Suppressor macrophage treated with lipopolysaccharide for 4 hours (primary cell): ENCODE measurements at regions not wholly inside any gene's neighbourhood (a gene's known extent, or its start where the extent isn't known, plus 50 kb on each side); places are given as distances from the start of the nearest gene placed in this dataset.
A peak's percentile ranks its signal among the peaks of the same experiment; 100 is the strongest.

ENCODE experiments used
- DNase-seq: peaks from one replicate; pipeline ENCODE4 v3.0.0-alpha.2; 2020

DNA sequence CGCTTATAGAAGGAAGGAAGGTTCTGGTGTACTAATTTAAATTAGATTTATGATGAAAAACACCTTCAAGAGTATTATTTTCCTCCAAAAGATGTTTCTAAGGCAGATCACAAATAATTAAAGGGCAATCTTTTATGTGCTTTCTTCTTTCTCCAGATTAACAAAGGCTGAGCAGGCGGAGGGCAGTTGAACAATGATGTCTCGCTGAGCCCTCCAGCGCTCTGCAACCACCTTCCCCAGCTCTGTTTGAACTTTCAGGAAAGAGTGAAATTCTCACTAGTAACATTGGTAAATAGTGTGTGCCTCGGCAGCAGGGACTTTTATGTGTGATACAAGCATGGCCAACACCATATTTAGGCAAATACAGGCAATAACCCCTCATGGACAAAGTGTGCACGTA is 379.1 kb upstream of the MKI67 start:
- no peak for DNase-seq

DNA sequence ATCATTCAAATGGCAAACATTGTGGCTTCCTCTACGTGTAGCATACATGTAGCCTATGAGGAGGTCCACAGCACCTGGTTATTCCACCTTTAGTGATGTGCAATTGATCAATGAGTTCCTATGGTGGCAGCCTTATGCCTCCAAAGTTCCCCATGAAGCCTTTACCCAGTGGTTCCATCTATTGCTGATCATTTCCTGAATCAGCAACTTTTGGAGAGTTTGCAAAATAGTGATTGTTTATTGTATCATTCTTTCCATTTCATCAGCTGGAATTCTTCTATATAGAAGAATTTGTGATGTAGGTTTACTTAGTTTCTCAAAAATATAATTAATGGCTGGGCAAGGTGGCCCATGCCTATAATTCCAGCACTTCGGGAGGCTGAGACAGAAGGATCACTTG is 380.2 kb upstream of the MKI67 start:
- DNase-seq: no peak

DNA sequence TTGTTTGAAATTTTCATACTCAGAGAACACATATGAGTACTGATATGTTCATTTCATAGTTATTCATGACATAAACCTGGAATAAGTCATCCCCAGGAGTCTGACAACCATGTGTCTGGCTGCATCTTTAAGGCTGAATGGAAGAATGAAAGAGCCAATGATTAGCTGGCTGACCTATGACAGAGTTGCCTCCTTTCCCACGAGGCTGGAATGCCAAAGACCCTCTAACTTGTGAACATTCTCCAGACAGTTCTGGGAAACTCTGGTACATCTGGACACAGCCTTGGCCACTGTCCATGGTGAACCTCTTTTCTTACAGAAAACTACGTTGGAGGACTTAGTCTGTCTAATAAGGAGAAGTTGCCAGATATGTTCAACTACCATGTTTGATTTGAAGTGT is 380.8 kb upstream of the MKI67 start:
- no peak for DNase-seq

DNA sequence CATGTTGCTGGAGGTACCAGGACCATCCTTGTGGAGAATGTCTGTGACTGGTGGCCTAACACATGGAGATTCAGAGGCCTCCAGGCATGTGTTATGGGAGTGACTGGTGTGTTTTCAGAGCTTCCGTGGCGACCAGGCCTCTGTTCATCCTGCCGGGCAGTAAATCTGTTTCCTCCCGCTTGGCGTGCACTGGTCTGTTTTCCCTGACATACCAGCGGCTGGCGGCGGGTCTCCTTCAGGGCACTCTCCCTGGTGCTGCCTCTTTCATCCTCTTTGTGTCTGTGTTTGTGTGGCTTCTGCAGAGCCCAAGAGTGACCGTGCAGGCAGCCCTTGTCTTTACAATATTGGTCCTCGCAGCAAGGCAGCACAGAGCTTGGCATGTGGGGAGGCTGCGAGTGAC is 385.1 kb upstream of the MKI67 start:
- no peak for DNase-seq

DNA sequence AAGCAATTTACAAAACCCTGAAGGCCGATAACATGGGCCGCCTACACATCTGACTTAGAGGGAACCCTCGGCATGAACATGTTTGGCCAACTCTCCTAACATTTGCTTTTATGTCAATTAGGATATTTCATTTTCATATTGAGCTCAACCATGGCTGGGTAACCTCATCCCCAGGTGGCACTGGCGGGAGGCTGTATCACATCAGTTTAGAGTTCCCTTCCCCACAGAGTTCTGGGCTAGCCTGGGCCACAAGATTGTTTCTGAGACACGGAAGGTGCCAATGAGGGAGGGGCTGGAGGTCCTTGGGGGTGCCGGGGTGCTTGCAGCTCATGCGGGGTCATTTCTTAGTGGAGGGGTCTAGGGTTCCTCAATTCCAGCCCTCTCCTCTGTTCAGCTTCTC is 386.5 kb upstream of the MKI67 start:
- no peak for DNase-seq

DNA sequence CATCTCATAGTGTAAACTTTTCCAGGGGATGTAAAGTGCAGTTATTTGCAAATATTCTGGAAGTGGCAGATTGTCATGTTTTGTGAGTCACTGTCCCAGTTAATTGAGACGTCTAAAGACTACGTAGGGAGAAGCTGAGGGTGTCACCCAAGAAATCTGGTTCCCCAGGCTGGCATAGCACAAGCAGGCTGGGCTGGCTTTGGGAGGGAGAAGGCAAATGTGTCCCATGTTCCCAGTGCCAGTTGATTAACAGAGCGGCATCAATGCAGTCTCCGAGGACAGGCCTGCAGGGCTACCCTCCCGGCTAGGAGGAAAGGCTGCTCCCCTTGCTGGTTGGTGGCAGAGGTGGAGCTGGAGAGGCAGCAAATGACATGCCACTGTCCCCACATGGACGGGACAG is 388.3 kb upstream of the MKI67 start:
- DNase-seq: no peak

DNA sequence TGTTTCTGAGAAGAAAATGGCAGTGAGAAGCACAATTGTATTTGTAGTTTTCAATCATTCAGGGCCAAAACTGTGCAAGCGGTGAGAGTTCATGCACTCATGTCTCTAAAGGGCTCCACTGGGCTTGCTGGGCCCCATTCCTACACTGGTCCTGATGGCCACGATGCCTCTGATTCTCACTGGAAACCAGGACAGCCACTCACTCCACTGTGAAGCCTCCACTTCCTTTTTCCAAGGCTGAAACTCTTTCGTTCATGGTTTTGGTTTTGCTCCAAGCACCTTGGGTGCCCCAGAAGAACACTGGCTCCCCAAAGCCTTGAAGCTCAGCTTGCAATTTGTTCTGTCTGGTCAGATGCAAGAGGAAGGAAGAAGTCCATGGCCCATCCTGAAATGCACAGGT is 390.0 kb upstream of the MKI67 start:
- DNase-seq: no peak

DNA sequence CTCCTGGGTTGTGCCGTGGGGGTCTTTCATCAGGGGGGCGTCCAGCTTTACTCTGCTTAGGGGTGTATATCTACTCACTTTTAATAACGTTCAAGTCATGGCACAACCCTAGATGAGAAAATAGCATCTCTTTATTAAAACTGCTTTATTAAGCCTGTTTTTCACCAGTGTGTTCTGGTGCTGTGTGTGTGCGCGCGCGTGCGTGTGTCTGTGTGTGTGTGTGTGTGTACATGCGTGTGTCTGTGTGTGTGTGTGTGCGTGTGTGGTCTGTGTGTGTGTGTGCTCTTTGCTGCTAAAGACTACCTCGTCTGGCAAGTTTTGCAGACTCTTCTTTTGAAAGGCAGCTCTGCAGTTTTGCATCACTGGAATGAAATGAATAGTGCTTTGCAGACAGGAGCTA is 390.9 kb upstream of the MKI67 start:
- no peak for DNase-seq

DNA sequence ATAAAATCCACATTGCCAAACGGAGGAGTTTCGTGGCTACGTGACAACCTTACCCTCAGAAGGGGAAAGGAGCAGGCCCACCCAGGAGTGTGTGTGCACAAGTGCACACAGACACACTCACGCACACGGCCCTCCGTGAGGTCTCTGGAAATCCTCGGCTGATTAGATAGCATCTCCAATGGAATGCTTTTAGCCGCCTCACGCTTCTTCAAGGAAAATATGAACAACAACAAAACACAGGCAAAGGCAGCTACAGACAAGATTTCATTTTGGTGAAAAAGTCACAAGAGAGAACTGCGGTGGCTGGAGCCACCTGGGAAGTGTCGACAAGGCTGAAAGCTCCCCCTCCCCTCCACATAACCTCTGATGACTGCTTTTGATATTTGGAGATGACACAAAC is 391.8 kb upstream of the MKI67 start:
- DNase-seq: no peak

DNA sequence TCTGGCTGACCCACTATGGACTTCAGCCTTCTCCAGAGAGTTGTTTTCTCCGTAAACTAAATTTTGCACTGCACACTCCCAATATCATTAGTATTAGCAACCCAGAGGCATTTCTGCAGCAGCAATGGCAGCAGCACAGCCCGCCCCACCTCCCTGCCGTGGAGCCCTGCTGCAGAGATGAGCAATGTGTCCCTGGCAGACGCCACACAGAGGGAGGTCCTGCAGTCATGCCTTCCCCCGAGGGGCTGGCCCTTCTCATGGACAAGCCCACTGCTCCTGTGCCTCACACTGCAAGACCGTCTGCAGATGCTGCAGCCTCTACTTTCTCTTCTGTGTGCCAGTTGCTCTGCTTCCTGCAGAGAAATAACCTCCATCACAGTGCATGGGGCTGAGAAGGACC is 393.4 kb upstream of the MKI67 start:
- no peak for DNase-seq

DNA sequence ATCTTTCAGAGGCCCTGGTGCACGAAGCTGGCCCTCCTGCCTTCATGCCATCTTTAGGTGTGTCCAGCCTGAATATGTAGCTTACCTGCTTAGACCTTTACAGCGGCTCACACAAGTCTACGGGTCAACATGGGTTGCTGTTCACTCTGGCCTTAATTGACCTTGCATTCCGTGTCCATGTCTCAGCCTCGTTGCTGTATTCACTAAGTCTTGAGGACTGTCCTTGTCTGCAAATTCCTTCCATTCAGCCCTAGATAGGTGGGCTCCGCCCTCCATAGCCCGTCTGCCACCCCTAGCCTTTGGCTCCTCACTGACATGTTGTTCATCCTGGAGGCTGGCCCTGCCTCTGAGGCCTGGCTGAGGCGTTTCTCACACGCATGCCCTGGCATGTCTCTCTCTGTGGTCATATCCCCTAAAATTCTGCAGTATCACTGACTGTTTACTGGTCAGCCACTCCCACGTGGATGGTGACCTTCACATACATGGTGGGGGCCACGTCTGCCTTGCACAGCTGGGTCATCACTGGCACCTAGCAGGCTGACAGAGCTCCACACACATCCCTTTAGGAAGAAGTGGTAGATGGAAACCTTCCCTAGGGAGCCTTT is 394.1 kb upstream of the MKI67 start:
- DNase-seq: no peak

DNA sequence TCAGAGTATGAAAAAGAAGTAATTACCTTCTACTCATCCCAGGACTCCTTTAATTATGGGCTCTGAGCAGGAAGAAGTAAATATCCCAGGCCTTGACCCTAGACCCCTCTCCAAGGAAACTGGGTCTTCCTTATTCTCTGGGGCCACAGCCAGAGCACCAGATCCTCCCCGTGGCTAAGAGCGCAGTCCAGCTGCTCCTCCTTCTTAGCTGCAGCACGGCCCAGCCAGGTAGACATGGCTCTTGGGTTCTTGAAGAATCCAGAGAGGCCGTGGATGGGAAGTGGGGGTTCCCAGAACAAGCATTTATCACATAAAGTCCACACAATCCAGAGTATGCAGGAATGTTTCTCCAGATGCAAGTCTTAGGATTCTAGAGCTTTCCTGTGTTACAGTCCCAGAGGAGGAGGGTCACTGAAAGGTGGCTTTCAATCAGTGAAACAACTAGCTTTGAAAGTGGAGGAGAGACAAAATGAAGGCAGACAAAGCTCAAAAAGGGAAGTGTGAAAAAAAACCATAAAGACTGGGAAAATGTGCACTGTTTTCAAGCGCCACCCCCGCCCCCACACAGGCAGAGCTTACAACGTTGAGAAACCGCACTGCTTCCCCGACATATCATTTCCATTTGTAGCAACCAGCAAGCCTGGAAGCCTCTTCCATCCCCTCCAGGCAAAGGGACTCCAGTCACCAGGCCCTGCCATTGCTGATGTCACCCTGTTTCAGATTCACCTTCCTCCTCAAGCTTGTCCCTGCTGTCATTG is 396.5 kb upstream of the MKI67 start:
- DNase-seq: no peak

DNA sequence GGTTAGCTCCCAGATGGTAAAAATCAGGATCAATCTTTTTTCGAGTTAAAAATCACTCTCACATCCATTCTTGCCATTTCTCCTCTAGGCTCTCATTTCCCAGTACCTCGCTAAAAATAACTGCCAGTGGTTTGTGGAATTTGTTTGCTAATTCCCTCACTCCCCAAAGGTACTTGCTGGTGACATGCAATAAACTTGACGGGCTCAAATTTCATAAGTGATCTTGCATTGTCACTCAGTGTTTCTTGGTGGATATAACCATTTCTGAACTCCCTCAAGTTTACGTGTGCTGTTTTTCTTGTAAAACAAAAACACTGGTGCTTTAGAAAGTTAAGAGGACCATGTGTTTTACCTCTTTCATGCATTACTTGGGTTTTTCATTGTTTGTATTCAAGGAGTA is 399.2 kb upstream of the MKI67 start:
- no peak for DNase-seq

DNA sequence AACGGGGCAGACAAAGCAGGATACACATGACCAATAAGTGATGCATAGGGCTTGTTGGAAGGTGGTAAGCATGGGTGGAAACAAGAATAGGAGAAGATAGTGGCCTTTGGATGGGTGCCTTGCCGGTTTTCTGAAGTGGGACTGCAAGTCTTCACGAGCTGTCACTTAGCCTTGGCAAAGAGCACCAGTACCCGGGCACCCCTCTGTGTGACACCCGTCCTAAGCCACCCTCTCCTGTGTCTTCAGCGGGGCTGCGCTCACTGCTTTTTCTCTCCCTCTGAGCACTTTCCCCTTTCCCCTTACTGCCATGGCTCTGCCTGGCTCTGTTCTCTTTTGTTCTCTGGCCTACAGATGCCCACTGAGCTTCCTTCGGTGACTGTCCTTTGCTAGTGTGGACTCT is 399.7 kb upstream of the MKI67 start:
- no peak for DNase-seq

DNA sequence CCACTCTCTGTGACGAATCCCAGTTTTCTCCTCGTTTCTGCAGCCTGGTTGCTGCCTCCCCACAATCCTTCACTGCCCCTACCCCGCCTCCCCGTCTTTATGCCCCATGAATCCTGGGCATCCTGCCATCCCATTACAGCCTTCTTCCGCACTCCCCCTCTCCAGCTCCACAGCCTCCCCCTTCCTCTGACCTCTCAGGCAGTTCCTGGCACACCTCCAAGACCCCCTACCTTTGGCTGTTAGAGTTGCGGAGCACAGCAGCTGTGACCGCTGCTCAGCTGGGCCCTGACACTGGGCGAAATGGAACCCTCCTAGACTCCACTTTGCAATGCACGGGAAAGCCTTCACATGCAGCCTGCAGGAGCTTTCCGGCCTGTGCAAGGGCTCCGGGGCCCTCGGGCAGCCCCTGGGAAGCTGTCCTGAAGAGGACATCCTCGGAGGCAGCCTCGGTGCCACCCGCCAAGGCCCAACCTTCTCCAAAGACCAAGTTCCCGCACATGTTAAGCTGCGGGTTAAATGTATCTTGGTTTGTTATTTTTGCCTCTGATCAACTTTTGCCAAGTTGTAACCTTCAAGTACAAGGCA is 400.7 kb upstream of the MKI67 start:
- DNase-seq: no peak

DNA sequence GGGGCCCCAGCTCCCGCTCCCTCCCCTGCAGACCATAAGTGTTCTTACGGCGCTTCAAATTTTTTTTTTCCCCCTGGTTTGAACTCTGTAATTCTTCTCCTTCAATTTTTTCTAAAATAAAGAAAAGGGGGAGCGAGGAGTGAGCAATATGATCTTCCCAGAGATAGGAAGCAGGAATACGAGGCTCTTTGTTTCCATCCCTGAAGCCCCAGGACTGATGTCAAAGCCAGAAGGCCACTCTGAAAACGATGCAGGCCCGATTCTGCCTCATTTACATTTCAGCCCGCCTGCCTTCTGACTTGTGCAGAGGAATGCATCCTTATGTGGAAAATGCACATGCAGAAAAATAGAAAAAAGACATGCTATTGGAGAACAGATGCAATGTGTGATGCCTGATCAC is 401.5 kb upstream of the MKI67 start:
- no peak for DNase-seq

DNA sequence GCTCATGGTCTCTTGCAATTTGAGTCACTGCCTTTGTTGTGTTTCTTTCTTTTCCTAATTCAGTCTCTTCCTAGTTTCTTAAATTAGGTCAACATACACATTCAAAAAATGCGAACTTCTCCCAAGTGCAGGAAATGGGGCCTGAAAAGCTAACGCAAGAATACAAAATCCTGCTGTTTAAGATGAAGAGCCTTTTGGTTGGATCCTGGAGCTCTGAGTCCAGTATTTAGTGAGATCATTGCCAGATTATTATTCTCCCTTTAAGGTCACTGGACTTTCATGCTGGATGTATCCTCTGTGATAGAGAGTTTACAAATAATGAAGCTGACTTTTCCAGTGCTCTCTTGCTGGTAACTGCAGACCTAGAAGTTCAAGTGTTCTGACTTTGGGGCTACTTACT is 401.9 kb upstream of the MKI67 start:
- DNase-seq: no peak

DNA sequence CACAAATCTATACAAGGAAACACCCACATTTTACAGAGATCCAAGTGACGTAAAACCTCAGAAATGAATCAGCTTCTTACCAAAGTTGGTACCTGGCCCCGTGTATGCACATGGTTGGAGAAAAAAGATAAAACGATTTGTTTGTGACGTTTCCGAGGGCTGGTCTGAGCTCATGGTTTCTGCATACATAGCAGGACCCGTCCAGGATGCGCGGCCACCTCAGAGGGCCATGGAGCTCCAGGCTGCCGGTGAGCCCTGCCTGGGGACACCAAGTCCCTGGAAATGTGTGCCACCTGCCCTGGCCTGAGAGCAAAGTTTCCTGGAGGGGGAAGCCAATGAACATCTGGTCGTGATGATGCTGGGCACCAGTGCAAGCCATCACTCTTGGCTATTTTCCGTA is 402.6 kb upstream of the MKI67 start:
- no peak for DNase-seq

DNA sequence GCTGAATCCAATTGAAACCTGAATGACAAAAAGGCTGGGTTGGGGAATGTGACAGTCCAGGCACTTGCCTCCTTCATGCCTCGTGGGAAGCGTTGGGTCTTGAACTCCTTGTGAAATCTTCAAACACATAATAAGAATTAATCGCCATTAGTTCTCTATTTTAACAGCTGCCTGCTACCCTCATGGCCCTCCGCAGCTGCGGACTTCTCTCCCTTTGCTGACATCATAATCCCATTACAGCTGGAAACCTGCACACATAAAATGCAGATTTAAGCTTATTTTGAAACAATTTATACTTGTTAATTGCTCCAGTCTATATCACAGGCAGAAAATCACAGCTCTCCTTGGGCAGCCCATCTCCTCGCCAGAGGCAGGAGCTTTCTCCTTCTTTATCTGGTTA is 403.0 kb upstream of the MKI67 start:
- DNase-seq: no peak

DNA sequence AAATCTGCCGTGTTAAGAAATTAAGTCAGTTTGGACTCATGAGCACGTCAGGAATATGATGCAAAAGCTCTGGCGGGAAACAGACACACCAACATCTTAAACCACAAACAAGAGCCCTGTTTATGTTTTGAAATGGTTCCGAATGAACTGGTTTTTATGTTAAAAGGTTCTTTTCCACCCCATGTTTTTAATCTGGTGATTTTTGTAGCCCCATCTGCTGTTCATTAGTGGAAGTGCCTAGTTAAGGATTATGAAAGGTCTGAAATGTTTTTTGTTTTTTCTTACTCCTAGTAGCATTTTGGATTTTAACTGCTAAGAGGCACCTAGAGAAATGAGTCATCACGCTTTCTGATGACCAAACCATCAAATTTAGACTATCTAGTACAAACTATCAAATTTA is 404.1 kb upstream of the MKI67 start:
- peak; percentile 12 for DNase-seq

DNA sequence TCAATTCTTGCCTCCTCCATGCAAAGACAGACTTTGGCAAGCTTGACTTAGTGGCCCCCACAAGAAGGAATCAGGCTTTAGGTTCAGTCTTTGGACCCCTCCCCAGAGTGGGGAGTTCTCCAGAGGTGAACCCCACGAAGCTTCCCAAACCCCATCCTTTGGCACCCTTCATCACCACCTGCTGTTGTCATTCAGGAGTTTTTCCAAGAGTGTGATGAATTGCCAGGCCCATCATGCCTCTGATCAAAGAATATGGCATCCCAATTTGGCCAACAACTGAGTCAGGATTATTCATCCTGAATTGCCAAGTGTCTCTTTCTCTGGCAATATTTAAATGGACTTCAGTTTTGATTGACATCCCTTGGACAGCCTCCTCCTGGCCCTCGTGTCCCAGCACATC is 404.7 kb upstream of the MKI67 start:
- no peak for DNase-seq

DNA sequence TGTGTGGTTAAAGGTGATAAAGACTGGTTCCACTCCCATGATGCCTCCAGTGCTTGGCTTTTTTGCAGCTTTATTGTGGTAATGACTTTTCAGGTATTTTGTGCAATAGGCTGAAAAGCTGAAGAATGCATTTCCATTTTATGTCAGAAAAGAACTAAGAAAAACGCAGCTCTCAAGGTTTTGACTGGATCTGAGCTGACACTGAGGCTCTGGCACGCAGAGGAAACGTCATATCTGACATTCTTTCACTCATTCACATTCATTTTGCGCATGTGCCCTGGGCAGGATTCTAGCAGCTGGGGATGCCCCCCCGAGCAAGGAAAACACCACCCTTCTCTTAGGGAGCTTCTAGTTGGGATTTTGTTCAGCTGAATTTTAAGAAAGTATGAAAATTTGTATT is 408.5 kb upstream of the MKI67 start:
- DNase-seq: no peak

DNA sequence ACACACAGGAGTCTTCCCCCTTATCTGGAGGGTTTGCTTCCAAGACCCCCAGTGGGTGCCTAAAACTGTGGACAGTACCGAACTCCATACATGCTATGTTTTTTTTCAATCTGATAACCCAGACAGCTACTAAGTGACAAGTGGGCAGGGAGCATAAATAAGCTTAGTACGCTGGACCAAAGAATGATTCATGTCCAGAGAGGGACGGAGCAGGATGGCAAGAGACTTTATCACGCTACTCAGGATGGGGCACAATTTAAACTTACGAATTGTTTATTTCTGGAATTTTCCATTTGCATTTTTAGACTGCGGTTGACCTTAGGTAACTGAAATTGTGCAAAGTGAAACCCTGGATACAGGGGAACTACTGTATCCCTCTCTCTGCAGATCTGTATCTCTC is 410.0 kb upstream of the MKI67 start:
- no peak for DNase-seq

DNA sequence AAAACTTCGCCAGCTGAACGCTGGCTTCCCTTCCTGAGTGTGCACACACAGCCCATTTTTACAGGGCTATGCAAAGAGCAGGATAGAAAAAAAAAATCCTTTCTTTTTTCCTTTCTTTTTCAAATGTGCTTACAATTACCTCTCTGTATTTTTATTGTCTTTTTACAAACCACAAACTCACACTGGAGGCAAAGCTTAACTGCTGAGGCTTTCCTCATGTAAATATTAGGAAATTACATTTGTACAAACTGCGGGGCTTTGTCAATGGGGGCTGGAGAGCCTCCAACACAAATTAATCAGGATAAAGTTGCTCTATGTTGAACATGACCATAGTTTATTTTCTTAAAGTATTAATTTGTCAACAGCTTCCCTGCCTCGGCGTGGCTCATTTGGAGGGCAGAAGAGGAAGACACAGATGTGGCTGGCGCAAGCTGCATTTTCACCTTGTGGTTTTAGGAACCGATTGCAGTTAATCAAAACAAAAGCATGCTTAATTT is 411.7 kb upstream of the MKI67 start:
- no peak for DNase-seq

DNA sequence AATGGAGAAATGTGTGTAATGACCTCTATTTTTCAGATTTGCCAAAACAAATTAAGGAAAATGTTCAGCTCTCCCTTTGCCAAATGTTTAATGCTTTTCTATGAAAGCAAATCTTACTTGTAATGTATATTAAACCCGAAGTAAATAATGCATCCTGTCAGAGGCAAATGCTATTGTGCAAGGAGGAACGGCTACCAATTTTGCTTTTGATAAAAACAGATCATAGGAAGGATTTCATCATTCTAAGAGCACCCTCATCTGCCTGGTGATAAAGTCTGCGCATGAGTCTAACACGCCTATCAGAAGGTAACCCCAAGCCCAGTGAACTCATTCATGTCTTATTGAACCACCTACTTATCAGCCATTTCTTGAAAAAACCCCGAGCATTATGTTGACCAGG is 412.4 kb upstream of the MKI67 start:
- DNase-seq: no peak
